WTC11 (cell line): ENCODE measurements at regions not wholly inside any gene's neighbourhood (a gene's known extent, or its start where the extent isn't known, plus 50 kb on each side); places are given as distances from the start of the nearest gene placed in this dataset.

ENCODE experiments used
- ATAC-seq: fragments of 200-7000 bp; cut with Tn5 transposase; 2 replicates; pipeline ENCODE4 v1.10.0; 2021; ENCODE audit warnings: mild to moderate bottlenecking, moderate library complexity
- CTCF ChIA-PET: fragments of 300-600 bp; sonication (Branson Sonifier 250); formaldehyde crosslinking; loops from one replicate; lab custom pipeline; 2021; ENCODE audit warnings: antibody characterized with exemption; lab: Charles Lee
- POLR2A ChIA-PET: fragments of 350-600 bp; sonication (Branson Sonifier 250); formaldehyde crosslinking; loops from one replicate; lab custom pipeline; 2021; ENCODE audit warnings: antibody characterized with exemption; lab: Charles Lee
- DNase-seq: peaks from one replicate; pipeline ENCODE4 v3.0.0; 2021; ENCODE audit warnings: low spot score
- H3K27ac Mint-ChIP-seq: 2 replicates; pipeline ENCODE4 v1.8.0; 2021; ENCODE audit warnings: mixed read lengths
- H3K27me3 Mint-ChIP-seq: 2 replicates; pipeline ENCODE4 v1.8.0; 2021; ENCODE audit warnings: low read depth, mild to moderate bottlenecking, moderate library complexity, mixed read lengths
- H3K36me3 Mint-ChIP-seq: 2 replicates; pipeline ENCODE4 v1.8.0; 2021; ENCODE audit warnings: mixed read lengths
- H3K4me1 Mint-ChIP-seq: 2 replicates; pipeline ENCODE4 v1.8.0; 2022; ENCODE audit warnings: mixed read lengths
- H3K4me3 Mint-ChIP-seq: 2 replicates; pipeline ENCODE4 v1.8.0; 2021; ENCODE audit warnings: mild to moderate bottlenecking, moderate library complexity, mixed read lengths
- H3K9me3 Mint-ChIP-seq: 2 replicates; pipeline ENCODE4 v1.8.0; 2021; ENCODE audit warnings: mixed read lengths
- EMX1 ChIP-seq: fragments of 250-450 bp; sonication (Bioruptor Pico); IDR thresholded peaks from 2 replicates; pipeline ENCODE4 v1.8.0; 2021; ENCODE audit warnings: mild to moderate bottlenecking
- GABPB1 ChIP-seq: sonication (generic); formaldehyde crosslinking; IDR thresholded peaks from 2 replicates; pipeline ENCODE4 v1.8.1; 2023; ENCODE audit warnings: mild to moderate bottlenecking, missing genetic modification reagents
- GTF2I ChIP-seq: fragments of 250-450 bp; sonication (Bioruptor Pico); conservative IDR thresholded peaks from 2 replicates; pipeline ENCODE4 v1.4.0; 2021; ENCODE audit warnings: mild to moderate bottlenecking
- JUN ChIP-seq: sonication (generic); formaldehyde crosslinking; IDR thresholded peaks from 2 replicates; pipeline ENCODE4 v1.8.0; 2023; ENCODE audit warnings: mild to moderate bottlenecking, missing genetic modification reagents
- KAT7 ChIP-seq: sonication (generic); formaldehyde crosslinking; IDR thresholded peaks from 2 replicates; pipeline ENCODE4 v1.8.1; 2023; ENCODE audit warnings: missing genetic modification reagents, mild to moderate bottlenecking, borderline replicate concordance
- NFATC4 ChIP-seq: fragments of 250-450 bp; sonication (Bioruptor Pico); IDR thresholded peaks from 2 replicates; pipeline ENCODE4 v1.9.0; 2021; ENCODE audit warnings: mild to moderate bottlenecking
- NR1H2 ChIP-seq: sonication (generic); formaldehyde crosslinking; IDR thresholded peaks from 2 replicates; pipeline ENCODE4 v1.9.0; 2021; ENCODE audit warnings: mild to moderate bottlenecking, moderate library complexity, missing genetic modification reagents
- OVOL2 ChIP-seq: fragments of 250-450 bp; sonication (Bioruptor Pico); IDR thresholded peaks from 2 replicates; pipeline ENCODE4 v1.9.0; 2021; ENCODE audit warnings: mild to moderate bottlenecking, borderline replicate concordance
- RELA ChIP-seq: sonication (generic); formaldehyde crosslinking; IDR thresholded peaks from 2 replicates; pipeline ENCODE4 v1.8.1; 2022; ENCODE audit warnings: missing genetic modification reagents, mild to moderate bottlenecking, borderline replicate concordance
- RORB ChIP-seq: fragments of 250-450 bp; sonication (Bioruptor Pico); IDR thresholded peaks from 2 replicates; pipeline ENCODE4 v1.9.0; 2021; ENCODE audit warnings: mild to moderate bottlenecking
- TCF7 ChIP-seq: sonication (generic); formaldehyde crosslinking; IDR thresholded peaks from 2 replicates; pipeline ENCODE4 v1.8.0; 2022; ENCODE audit warnings: mild to moderate bottlenecking, low read depth, missing genetic modification reagents, moderate library complexity
- TEAD1 ChIP-seq: sonication (generic); formaldehyde crosslinking; IDR thresholded peaks from 2 replicates; pipeline ENCODE4 v1.8.0; 2022; ENCODE audit warnings: mild to moderate bottlenecking, missing genetic modification reagents
- TF ChIP-seq, protein P1 (sequence below): sonication (generic); formaldehyde crosslinking; IDR thresholded peaks from 2 replicates; pipeline ENCODE4 v1.8.1; 2023; ENCODE audit warnings: mild to moderate bottlenecking, missing genetic modification reagents, moderate library complexity
- TF ChIP-seq, protein P2 (sequence below): fragments of 250-450 bp; sonication (Bioruptor Pico); IDR thresholded peaks from 2 replicates; pipeline ENCODE4 v1.9.0; 2021; ENCODE audit warnings: moderate library complexity, mild to moderate bottlenecking, inconsistent platforms, borderline replicate concordance
- TF ChIP-seq, protein P3 (sequence below): sonication (generic); formaldehyde crosslinking; conservative IDR thresholded peaks from 2 replicates; pipeline ENCODE4 v1.8.1; 2022; ENCODE audit warnings: mild to moderate bottlenecking, missing genetic modification reagents
- TF ChIP-seq, protein P4 (sequence below): sonication (generic); formaldehyde crosslinking; IDR thresholded peaks from 2 replicates; pipeline ENCODE4 v1.8.1; 2023; ENCODE audit warnings: mild to moderate bottlenecking, missing genetic modification reagents
- TF ChIP-seq, protein P5 (sequence below): sonication (generic); formaldehyde crosslinking; IDR thresholded peaks from 2 replicates; pipeline ENCODE4 v1.8.1; 2022; ENCODE audit warnings: mild to moderate bottlenecking, moderate library complexity, missing genetic modification reagents
- TF ChIP-seq, protein P6 (sequence below): sonication (generic); formaldehyde crosslinking; IDR thresholded peaks from 2 replicates; pipeline ENCODE4 v1.8.1; 2022; ENCODE audit warnings: low read depth, missing genetic modification reagents, borderline replicate concordance
- TF ChIP-seq, protein P7 (sequence below): fragments of 250-450 bp; sonication (Bioruptor Pico); IDR thresholded peaks from 2 replicates; pipeline ENCODE4 v1.8.0; 2021; ENCODE audit warnings: mild to moderate bottlenecking
- TF ChIP-seq, protein P8 (sequence below): sonication (generic); formaldehyde crosslinking; IDR thresholded peaks from 2 replicates; pipeline ENCODE4 v1.8.0; 2022; ENCODE audit warnings: missing genetic modification reagents

DNA sequence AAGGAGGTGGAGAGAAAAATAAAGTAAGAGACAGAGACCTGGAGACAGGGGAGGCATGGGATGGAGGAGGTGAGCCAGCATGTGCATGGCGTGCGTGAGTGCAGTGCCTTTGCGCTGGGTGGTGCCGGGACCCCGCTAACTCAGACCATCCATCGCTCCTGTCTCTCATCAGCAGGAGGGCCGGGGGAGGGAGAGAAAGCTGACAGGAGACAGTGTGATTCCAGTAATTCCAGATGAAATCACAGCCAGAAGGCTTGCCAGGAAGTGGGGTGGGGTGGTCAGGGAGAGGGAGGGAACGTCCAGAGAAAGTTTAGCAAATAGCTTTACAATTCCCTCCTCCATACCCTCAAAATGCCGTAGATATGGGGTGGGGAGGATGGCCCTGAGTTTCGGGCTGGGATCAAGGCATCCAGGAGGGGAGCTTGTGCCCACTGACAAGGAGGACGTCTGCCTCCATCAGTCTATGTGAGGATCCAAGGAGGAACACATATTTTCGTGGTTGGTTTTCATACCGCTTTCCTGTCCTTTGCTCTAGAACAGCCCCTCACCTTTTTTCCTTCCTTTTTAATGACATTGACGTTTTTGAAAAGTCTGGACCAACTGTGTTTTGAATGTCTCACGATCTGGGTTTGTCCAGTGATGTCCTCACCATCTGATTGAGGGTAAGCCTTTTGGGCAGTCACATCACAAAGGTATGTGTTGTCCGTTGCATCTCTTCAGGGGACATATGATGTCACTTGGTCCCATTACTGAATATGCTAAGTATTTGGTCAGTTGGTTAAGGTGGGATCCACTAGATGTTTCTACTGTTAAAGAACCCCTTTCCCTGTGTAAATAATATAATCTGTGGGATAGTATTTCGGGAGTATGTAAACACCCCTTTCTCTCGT is 567.3 kb downstream of the MIAT start:
- DNase-seq, result no peak
- Mint-ChIP-seq H3K4me3 (no peak overlapping the region), H3K36me3 (no peaks in the 10 kb centered on the region), H3K27me3 (no peaks in the 10 kb centered on the region; the same call in 1 of the 2 replicates), H3K9me3 (peaks cover 8% of the 10 kb centered on the region), H3K27ac (no peak overlapping the region), H3K4me1 (no peaks in the 10 kb centered on the region)
- POLR2A ChIA-PET, result no interaction called here
- no peak for TF ChIP-seq RELA (CRISPR knock-in tag)
- TF ChIP-seq, protein P1, sequence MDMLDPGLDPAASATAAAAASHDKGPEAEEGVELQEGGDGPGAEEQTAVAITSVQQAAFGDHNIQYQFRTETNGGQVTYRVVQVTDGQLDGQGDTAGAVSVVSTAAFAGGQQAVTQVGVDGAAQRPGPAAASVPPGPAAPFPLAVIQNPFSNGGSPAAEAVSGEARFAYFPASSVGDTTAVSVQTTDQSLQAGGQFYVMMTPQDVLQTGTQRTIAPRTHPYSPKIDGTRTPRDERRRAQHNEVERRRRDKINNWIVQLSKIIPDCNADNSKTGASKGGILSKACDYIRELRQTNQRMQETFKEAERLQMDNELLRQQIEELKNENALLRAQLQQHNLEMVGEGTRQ (CRISPR knock-in tag), result no peak
- no peak for TF ChIP-seq OVOL2 (CRISPR knock-in tag)
- no peak for TF ChIP-seq JUN (CRISPR knock-in tag)
- TF ChIP-seq, protein P2, sequence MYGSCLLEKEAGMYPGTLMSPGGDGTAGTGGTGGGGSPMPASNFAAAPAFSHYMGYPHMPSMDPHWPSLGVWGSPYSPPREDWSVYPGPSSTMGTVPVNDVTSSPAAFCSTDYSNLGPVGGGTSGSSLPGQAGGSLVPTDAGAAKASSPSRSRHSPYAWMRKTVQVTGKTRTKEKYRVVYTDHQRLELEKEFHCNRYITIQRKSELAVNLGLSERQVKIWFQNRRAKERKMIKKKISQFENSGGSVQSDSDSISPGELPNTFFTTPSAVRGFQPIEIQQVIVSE (CRISPR knock-in tag), result no peak
- TF ChIP-seq, protein P3, sequence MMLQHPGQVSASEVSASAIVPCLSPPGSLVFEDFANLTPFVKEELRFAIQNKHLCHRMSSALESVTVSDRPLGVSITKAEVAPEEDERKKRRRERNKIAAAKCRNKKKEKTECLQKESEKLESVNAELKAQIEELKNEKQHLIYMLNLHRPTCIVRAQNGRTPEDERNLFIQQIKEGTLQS (CRISPR knock-in tag), result no peak
- TF ChIP-seq EMX1 (CRISPR knock-in tag), result no peak
- no peak for TF ChIP-seq TCF7 (CRISPR knock-in tag)
- TF ChIP-seq RORB (CRISPR knock-in tag), result no peak
- no peak for TF ChIP-seq KAT7 (CRISPR knock-in tag)
- TF ChIP-seq, protein P4, sequence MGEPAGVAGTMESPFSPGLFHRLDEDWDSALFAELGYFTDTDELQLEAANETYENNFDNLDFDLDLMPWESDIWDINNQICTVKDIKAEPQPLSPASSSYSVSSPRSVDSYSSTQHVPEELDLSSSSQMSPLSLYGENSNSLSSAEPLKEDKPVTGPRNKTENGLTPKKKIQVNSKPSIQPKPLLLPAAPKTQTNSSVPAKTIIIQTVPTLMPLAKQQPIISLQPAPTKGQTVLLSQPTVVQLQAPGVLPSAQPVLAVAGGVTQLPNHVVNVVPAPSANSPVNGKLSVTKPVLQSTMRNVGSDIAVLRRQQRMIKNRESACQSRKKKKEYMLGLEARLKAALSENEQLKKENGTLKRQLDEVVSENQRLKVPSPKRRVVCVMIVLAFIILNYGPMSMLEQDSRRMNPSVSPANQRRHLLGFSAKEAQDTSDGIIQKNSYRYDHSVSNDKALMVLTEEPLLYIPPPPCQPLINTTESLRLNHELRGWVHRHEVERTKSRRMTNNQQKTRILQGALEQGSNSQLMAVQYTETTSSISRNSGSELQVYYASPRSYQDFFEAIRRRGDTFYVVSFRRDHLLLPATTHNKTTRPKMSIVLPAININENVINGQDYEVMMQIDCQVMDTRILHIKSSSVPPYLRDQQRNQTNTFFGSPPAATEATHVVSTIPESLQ (CRISPR knock-in tag), result no peak
- TF ChIP-seq GTF2I, result no peak
- no peak for TF ChIP-seq TEAD1
- TF ChIP-seq, protein P5, sequence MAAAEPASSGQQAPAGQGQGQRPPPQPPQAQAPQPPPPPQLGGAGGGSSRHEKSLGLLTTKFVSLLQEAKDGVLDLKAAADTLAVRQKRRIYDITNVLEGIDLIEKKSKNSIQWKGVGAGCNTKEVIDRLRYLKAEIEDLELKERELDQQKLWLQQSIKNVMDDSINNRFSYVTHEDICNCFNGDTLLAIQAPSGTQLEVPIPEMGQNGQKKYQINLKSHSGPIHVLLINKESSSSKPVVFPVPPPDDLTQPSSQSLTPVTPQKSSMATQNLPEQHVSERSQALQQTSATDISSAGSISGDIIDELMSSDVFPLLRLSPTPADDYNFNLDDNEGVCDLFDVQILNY, result no peak
- TF ChIP-seq, protein P6, sequence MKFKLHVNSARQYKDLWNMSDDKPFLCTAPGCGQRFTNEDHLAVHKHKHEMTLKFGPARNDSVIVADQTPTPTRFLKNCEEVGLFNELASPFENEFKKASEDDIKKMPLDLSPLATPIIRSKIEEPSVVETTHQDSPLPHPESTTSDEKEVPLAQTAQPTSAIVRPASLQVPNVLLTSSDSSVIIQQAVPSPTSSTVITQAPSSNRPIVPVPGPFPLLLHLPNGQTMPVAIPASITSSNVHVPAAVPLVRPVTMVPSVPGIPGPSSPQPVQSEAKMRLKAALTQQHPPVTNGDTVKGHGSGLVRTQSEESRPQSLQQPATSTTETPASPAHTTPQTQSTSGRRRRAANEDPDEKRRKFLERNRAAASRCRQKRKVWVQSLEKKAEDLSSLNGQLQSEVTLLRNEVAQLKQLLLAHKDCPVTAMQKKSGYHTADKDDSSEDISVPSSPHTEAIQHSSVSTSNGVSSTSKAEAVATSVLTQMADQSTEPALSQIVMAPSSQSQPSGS (CRISPR knock-in tag), result no peak
- ATAC-seq, result no peak
- CTCF ChIA-PET, result no interaction called here

DNA sequence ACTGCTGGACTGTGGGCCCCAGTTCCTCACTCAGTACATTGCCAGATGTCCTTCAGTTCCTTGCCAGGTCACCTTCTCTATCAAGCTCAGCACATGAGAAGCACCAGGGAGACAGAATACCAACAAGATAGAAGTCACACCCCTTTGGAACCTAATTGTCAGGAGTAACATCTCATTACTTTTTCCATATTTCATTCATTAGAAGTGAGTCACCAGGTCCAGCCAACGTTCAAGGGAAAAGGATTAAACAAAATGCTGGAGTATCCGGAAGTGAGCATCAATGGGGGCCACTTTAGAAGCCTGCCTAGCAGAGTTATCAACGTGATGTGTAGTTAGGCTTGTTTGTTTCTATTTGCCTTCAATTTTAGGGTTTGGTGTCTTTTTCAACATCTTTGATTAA is 569.3 kb downstream of the MIAT start:
- ATAC-seq, result no peak
- H3K4me1 Mint-ChIP-seq, result no peaks in the 10 kb centered on the region
- no peaks in the 10 kb centered on the region for H3K36me3 Mint-ChIP-seq
- no peaks in the 10 kb centered on the region; the same call in 1 of the 2 replicates for H3K27me3 Mint-ChIP-seq
- CTCF ChIA-PET, result no interaction called here
- H3K4me3 Mint-ChIP-seq, result no peak overlapping the region
- POLR2A ChIA-PET, result no interaction called here
- peaks cover 18% of the 10 kb centered on the region for H3K9me3 Mint-ChIP-seq
- no peak for DNase-seq
- no peak overlapping the region for H3K27ac Mint-ChIP-seq
- TF ChIP-seq, protein P7, sequence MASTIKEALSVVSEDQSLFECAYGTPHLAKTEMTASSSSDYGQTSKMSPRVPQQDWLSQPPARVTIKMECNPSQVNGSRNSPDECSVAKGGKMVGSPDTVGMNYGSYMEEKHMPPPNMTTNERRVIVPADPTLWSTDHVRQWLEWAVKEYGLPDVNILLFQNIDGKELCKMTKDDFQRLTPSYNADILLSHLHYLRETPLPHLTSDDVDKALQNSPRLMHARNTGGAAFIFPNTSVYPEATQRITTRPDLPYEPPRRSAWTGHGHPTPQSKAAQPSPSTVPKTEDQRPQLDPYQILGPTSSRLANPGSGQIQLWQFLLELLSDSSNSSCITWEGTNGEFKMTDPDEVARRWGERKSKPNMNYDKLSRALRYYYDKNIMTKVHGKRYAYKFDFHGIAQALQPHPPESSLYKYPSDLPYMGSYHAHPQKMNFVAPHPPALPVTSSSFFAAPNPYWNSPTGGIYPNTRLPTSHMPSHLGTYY (CRISPR knock-in tag), result no peak
- TF ChIP-seq, protein P5, result no peak
- TF ChIP-seq, protein P8, sequence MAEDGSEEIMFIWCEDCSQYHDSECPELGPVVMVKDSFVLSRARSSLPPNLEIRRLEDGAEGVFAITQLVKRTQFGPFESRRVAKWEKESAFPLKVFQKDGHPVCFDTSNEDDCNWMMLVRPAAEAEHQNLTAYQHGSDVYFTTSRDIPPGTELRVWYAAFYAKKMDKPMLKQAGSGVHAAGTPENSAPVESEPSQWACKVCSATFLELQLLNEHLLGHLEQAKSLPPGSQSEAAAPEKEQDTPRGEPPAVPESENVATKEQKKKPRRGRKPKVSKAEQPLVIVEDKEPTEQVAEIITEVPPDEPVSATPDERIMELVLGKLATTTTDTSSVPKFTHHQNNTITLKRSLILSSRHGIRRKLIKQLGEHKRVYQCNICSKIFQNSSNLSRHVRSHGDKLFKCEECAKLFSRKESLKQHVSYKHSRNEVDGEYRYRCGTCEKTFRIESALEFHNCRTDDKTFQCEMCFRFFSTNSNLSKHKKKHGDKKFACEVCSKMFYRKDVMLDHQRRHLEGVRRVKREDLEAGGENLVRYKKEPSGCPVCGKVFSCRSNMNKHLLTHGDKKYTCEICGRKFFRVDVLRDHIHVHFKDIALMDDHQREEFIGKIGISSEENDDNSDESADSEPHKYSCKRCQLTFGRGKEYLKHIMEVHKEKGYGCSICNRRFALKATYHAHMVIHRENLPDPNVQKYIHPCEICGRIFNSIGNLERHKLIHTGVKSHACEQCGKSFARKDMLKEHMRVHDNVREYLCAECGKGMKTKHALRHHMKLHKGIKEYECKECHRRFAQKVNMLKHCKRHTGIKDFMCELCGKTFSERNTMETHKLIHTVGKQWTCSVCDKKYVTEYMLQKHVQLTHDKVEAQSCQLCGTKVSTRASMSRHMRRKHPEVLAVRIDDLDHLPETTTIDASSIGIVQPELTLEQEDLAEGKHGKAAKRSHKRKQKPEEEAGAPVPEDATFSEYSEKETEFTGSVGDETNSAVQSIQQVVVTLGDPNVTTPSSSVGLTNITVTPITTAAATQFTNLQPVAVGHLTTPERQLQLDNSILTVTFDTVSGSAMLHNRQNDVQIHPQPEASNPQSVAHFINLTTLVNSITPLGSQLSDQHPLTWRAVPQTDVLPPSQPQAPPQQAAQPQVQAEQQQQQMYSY (CRISPR knock-in tag), result no peak
- TF ChIP-seq GABPB1 (CRISPR knock-in tag), result no peak
- TF ChIP-seq, protein P4 (CRISPR knock-in tag), result no peak
- TF ChIP-seq NR1H2 (CRISPR knock-in tag), result no peak
- no peak for TF ChIP-seq NFATC4
